HepG2 (cell line): ENCODE measurements at regions not wholly inside any gene's neighbourhood (a gene's known extent, or its start where the extent isn't known, plus 50 kb on each side); places are given as distances from the start of the nearest gene placed in this dataset.

Experiments
- KDM3A ChIP-seq: IDR thresholded peaks from 2 replicates; pipeline ENCODE4 v1.6.1; 2018; ENCODE audit warnings: low read depth, missing compliant biosample characterization
- MYC ChIP-seq: sonication (generic); formaldehyde crosslinking; IDR thresholded peaks from 2 replicates; pipeline ENCODE4 v1.9.0; 2021; ENCODE audit warnings: missing genetic modification reagents, borderline replicate concordance
- REPIN1 ChIP-seq: sonication (generic); formaldehyde crosslinking; IDR thresholded peaks from 2 replicates; pipeline ENCODE4 v1.8.0; 2022; ENCODE audit warnings: missing genetic modification reagents, low read depth, mild to moderate bottlenecking, borderline replicate concordance
- ZNF775 ChIP-seq: sonication (generic); formaldehyde crosslinking; IDR thresholded peaks from 2 replicates; pipeline ENCODE4 v1.4.0; 2020; ENCODE audit warnings: missing genetic modification reagents, mild to moderate bottlenecking, moderate library complexity, borderline replicate concordance
- TF ChIP-seq, protein P1 (sequence below): IDR thresholded peaks from 2 replicates; pipeline ENCODE4 v1.6.1; 2016; ENCODE audit warnings: low read depth, borderline replicate concordance

GRCh38 chr9:87127978-87128614 is 180.8 kb upstream of the GAS1 start:
- TF ChIP-seq ZNF775 (CRISPR knock-in tag): no peak
- no peak for TF ChIP-seq MYC (CRISPR knock-in tag)
- TF ChIP-seq, protein P1, sequence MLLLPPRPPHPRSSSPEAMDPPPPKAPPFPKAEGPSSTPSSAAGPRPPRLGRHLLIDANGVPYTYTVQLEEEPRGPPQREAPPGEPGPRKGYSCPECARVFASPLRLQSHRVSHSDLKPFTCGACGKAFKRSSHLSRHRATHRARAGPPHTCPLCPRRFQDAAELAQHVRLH (CRISPR knock-in tag): no peak
- no peak for TF ChIP-seq REPIN1 (CRISPR knock-in tag)
- TF ChIP-seq KDM3A (CRISPR knock-in tag): no peak
